ENCODE measurements at regions not wholly inside any gene's neighbourhood (a gene's known extent, or its start where the extent isn't known, plus 50 kb on each side); places are given as distances from the start of the nearest gene placed in this dataset.

DNA sequence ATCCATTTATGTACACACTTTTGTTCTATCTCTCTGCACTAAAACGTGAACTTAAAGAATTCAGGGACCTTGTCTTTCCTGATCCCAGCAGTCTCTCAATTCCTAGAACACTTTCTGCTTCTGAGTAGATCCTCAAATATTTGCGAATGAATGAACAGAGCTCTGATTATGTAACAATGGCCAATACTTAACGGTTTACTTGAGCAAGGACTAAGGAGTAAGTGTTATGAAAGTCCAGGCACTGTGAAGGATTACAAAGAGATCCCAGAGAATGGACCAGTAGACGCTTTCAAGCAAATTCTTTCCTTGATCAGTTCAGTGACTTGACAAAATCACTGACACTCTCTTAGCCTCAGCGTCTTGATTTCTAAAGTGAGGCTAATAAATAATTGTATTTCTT, 514.5 kb upstream of the KLHL1 start:
- H3K4me3 ChIP-seq (ENCODE audit: control insufficient read depth in 2 of 3, extremely low read depth in 1 of 3, insufficient read depth in 2 of 3, low read depth in 1 of 3, low read length in 3 of 3): no peak overlapping the region
- dilution Hi-C loops (cut with MboI; ENCODE audit: extremely low pct_ligation_motif_present, low sequenced_read_pairs): no loop called here
- H3K4me2 ChIP-seq (ENCODE audit: control insufficient read depth, extremely low read depth, insufficient read depth, low read depth, low read length): no peak overlapping the region
- no peak overlapping the region for H3K9ac ChIP-seq (ENCODE audit: control insufficient read depth, extremely low read depth, insufficient read depth, low read length)
- no peaks in the 10 kb centered on the region for H3K36me3 ChIP-seq (ENCODE audit: control insufficient read depth in 2 of 2, extremely low read depth in 1 of 2, insufficient read depth in 2 of 2, low read length in 2 of 2)
- no peaks in the 10 kb centered on the region for H3K4me1 ChIP-seq (ENCODE audit: control insufficient read depth, extremely low read depth, insufficient read depth, low read length)
- H3K9me1 ChIP-seq (ENCODE audit: control insufficient read depth, extremely low read depth, insufficient read depth, low read length): no peaks in the 10 kb centered on the region
- no peak overlapping the region for H3K27ac ChIP-seq (ENCODE audit: control insufficient read depth, insufficient read depth, low read length)
- H4K20me1 ChIP-seq (ENCODE audit: control insufficient read depth, extremely low read depth, insufficient read depth, low read length): no peaks in the 10 kb centered on the region
- H2AFZ ChIP-seq (ENCODE audit: control insufficient read depth, low read length): no peak overlapping the region
- TF ChIP-seq, protein P1, sequence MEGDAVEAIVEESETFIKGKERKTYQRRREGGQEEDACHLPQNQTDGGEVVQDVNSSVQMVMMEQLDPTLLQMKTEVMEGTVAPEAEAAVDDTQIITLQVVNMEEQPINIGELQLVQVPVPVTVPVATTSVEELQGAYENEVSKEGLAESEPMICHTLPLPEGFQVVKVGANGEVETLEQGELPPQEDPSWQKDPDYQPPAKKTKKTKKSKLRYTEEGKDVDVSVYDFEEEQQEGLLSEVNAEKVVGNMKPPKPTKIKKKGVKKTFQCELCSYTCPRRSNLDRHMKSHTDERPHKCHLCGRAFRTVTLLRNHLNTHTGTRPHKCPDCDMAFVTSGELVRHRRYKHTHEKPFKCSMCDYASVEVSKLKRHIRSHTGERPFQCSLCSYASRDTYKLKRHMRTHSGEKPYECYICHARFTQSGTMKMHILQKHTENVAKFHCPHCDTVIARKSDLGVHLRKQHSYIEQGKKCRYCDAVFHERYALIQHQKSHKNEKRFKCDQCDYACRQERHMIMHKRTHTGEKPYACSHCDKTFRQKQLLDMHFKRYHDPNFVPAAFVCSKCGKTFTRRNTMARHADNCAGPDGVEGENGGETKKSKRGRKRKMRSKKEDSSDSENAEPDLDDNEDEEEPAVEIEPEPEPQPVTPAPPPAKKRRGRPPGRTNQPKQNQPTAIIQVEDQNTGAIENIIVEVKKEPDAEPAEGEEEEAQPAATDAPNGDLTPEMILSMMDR (optimal IDR thresholded peaks at IDR 0.05 in 1 of 3, IDR thresholded peaks at IDR 0.05 in 1 of 3, conservative IDR thresholded peaks at IDR 0.05 in 1 of 3; ENCODE audit: extremely low read depth in 1 of 3, insufficient read depth in 2 of 3, low read length in 3 of 3): no peak
- no peak for TF ChIP-seq EZH2 (IDR thresholded peaks at IDR 0.05; ENCODE audit: low read length)
- H3K79me2 ChIP-seq (ENCODE audit: control insufficient read depth, insufficient read depth, low read length): no peaks in the 10 kb centered on the region
- FAIRE-seq (no peak), DNase-seq (ENCODE audit: low read depth, low spot score) (no peak)
- H3K27me3 ChIP-seq (ENCODE audit: control insufficient read depth, extremely low read depth, insufficient read depth, low read length): no peaks in the 10 kb centered on the region
- H3K9me3 ChIP-seq (ENCODE audit: control insufficient read depth, low read depth, low read length): no peaks in the 10 kb centered on the region

DNA sequence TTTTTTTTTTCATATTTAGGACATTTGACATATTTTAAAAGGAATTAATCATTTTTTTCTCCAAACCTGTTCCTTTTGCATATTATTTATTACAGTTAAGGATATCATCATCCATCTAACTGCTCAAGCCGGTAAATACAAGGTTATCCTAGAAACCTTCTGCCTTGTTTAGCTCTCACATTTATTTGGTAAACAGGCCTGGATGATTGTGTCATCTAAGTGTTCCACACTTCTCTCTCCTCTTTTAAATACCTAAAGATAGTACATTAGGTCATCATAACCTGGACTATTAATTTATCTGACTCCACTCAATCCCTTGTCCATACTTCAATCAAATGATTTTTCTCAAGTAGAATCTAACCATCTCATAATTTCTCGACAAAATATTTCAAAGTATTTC, 511.7 kb upstream of the KLHL1 start:
- no peak overlapping the region for H3K4me2 ChIP-seq (ENCODE audit: control insufficient read depth, extremely low read depth, insufficient read depth, low read depth, low read length)
- H3K9me1 ChIP-seq (ENCODE audit: control insufficient read depth, extremely low read depth, insufficient read depth, low read length): no peaks in the 10 kb centered on the region
- H2AFZ ChIP-seq (ENCODE audit: control insufficient read depth, low read length): no peak overlapping the region
- H3K9me3 ChIP-seq (ENCODE audit: control insufficient read depth, low read depth, low read length): no peaks in the 10 kb centered on the region
- no peaks in the 10 kb centered on the region for H3K79me2 ChIP-seq (ENCODE audit: control insufficient read depth, insufficient read depth, low read length)
- dilution Hi-C loops (cut with MboI; ENCODE audit: extremely low pct_ligation_motif_present, low sequenced_read_pairs): no loop called here
- no peak for DNase-seq (ENCODE audit: low read depth, low spot score)
- H4K20me1 ChIP-seq (ENCODE audit: control insufficient read depth, extremely low read depth, insufficient read depth, low read length): no peaks in the 10 kb centered on the region
- no peaks in the 10 kb centered on the region for H3K4me1 ChIP-seq (ENCODE audit: control insufficient read depth, extremely low read depth, insufficient read depth, low read length)
- no peaks in the 10 kb centered on the region for H3K27me3 ChIP-seq (ENCODE audit: control insufficient read depth, extremely low read depth, insufficient read depth, low read length)
- H3K36me3 ChIP-seq (ENCODE audit: control insufficient read depth in 2 of 2, extremely low read depth in 1 of 2, insufficient read depth in 2 of 2, low read length in 2 of 2): no peaks in the 10 kb centered on the region
- no peak for TF ChIP-seq EZH2 (IDR thresholded peaks at IDR 0.05; ENCODE audit: low read length)
- TF ChIP-seq, protein P1 (optimal IDR thresholded peaks at IDR 0.05 in 1 of 3, IDR thresholded peaks at IDR 0.05 in 1 of 3, conservative IDR thresholded peaks at IDR 0.05 in 1 of 3; ENCODE audit: extremely low read depth in 1 of 3, insufficient read depth in 2 of 3, low read length in 3 of 3): no peak
- no peak overlapping the region for H3K27ac ChIP-seq (ENCODE audit: control insufficient read depth, insufficient read depth, low read length)
- no peak overlapping the region for H3K9ac ChIP-seq (ENCODE audit: control insufficient read depth, extremely low read depth, insufficient read depth, low read length)
- FAIRE-seq: no peak
- no peak overlapping the region for H3K4me3 ChIP-seq (ENCODE audit: control insufficient read depth in 2 of 3, extremely low read depth in 1 of 3, insufficient read depth in 2 of 3, low read depth in 1 of 3, low read length in 3 of 3)
